Fibroblast of skin of abdomen (primary cell): ENCODE measurements at regions not wholly inside any gene's neighbourhood (a gene's known extent, or its start where the extent isn't known, plus 50 kb on each side); places are given as distances from the start of the nearest gene placed in this dataset.
A peak's percentile ranks its signal among the peaks of the same experiment; 100 is the strongest.
"Not testable (repeated sequence)": the region's sequence is repeated elsewhere in the genome, so short reads cannot be mapped to it uniquely, and the experiment has no call there.

Experiments
- DNase-seq: peaks from one replicate; pipeline ENCODE4 v3.0.0-alpha.2; 2013

GRCh38 chr22:34841911-34842310 lies 224.0 kb upstream of the ISX start:
- DNase-seq, result peak; percentile 74

GRCh38 chr22:34842630-34843029 lies 223.3 kb upstream of the ISX start:
- DNase-seq, result peak; percentile 56

GRCh38 chr22:34843743-34844142 lies 222.2 kb upstream of the ISX start:
- not testable (repeated sequence) for DNase-seq

GRCh38 chr22:34845391-34845790 lies 220.6 kb upstream of the ISX start:
- DNase-seq, result peak; percentile 58

GRCh38 chr22:34847072-34847471 lies 218.9 kb upstream of the ISX start:
- peak; percentile 83 for DNase-seq

GRCh38 chr22:34849965-34850364 lies 216.0 kb upstream of the ISX start:
- DNase-seq, result peak; percentile 92

- no peak for DNase-seq
Observed at GRCh38 chr22:34851918-34852662, 213.9 kb upstream of the ISX start.

GRCh38 chr22:34855471-34855870 lies 210.5 kb upstream of the ISX start:
- DNase-seq, result no peak

- peak; percentile 52 for DNase-seq
Observed at GRCh38 chr22:34858066-34858465, 207.9 kb upstream of the ISX start.

GRCh38 chr22:34861787-34862186 lies 204.2 kb upstream of the ISX start:
- no peak for DNase-seq

GRCh38 chr22:34866081-34866480 lies 199.9 kb upstream of the ISX start:
- DNase-seq, result no peak

- peak; percentile 87 for DNase-seq
Observed at GRCh38 chr22:34866495-34867131, 199.3 kb upstream of the ISX start.

- peak; percentile 89 for DNase-seq
Observed at GRCh38 chr22:34877506-34877905, 188.5 kb upstream of the ISX start.

- DNase-seq, result no peak
Observed at GRCh38 chr22:34878171-34878570, 187.8 kb upstream of the ISX start.

GRCh38 chr22:34879001-34879400 lies 187.0 kb upstream of the ISX start:
- peak; percentile 96 for DNase-seq

GRCh38 chr22:34880662-34881061 lies 185.3 kb upstream of the ISX start:
- no peak for DNase-seq

GRCh38 chr22:34881453-34881852 lies 184.5 kb upstream of the ISX start:
- DNase-seq, result no peak

- DNase-seq, result no peak
Observed at GRCh38 chr22:34885852-34886251, 180.1 kb upstream of the ISX start.

- peak; percentile 73 for DNase-seq
Observed at GRCh38 chr22:34886391-34886790, 179.6 kb upstream of the ISX start.

GRCh38 chr22:34886812-34887211 lies 179.1 kb upstream of the ISX start:
- DNase-seq, result peak; percentile 78

GRCh38 chr22:34897126-34897525 lies 168.8 kb upstream of the ISX start:
- DNase-seq, result peak; percentile 36

GRCh38 chr22:34902335-34902734 lies 163.6 kb upstream of the ISX start:
- no peak for DNase-seq

GRCh38 chr22:34903416-34903815 lies 162.5 kb upstream of the ISX start:
- no peak for DNase-seq

- peak; percentile 45 for DNase-seq
Observed at GRCh38 chr22:34904486-34904885, 161.5 kb upstream of the ISX start.
